ENCODE measurements at regions not wholly inside any gene's neighbourhood (a gene's known extent, or its start where the extent isn't known, plus 50 kb on each side); places are given as distances from the start of the nearest gene placed in this dataset.

- TF ChIP-seq EZH2 (IDR thresholded peaks at IDR 0.05; ENCODE audit: borderline replicate concordance, low read length), result no peak
- no peak for TF ChIP-seq CTCF (IDR thresholded peaks at IDR 0.05; ENCODE audit: low read length)
- Histone ChIP-seq H3K36me3 (ENCODE audit: insufficient read depth, low read length) (no peaks in the 10 kb centered on the region), H3K9ac (ENCODE audit: low read length) (no peak overlapping the region), H3K27me3 (ENCODE audit: insufficient read depth, low read length) (no peaks in the 10 kb centered on the region), H3K4me1 (ENCODE audit: insufficient read depth, low read length, severe bottlenecking) (no peaks in the 10 kb centered on the region), H3K4me2 (ENCODE audit: low read length) (no peak overlapping the region), H3K79me2 (ENCODE audit: insufficient read depth, low read length) (no peaks in the 10 kb centered on the region), H3K4me3 (ENCODE audit: low read depth, low read length, poor library complexity, severe bottlenecking) (no peak overlapping the region), H3K9me2 (ENCODE audit: low read depth, low read length) (no peaks in the 10 kb centered on the region), H4K20me1 (ENCODE audit: insufficient read depth, low read length) (no peaks in the 10 kb centered on the region), H3K27ac (ENCODE audit: low read depth, low read length, poor library complexity, severe bottlenecking) (no peak overlapping the region), H3K9me3 (ENCODE audit: low read length) (no peaks in the 10 kb centered on the region), H3F3A (ENCODE audit: insufficient read depth, low read length) (no peaks in the 10 kb centered on the region), H2AFZ (ENCODE audit: low read length) (no peak overlapping the region)
Measured at GRCh38 chr1:101323535-101323934, 86.7 kb downstream of the S1PR1 start.

GRCh38 chr1:101325144-101325543 lies 88.3 kb downstream of the S1PR1 start:
- Histone ChIP-seq H3K27ac (ENCODE audit: low read depth, low read length, poor library complexity, severe bottlenecking) (no peak overlapping the region), H3K4me3 (ENCODE audit: low read depth, low read length, poor library complexity, severe bottlenecking) (no peak overlapping the region), H3K79me2 (ENCODE audit: insufficient read depth, low read length) (no peaks in the 10 kb centered on the region), H3K9ac (ENCODE audit: low read length) (no peak overlapping the region), H3K27me3 (ENCODE audit: insufficient read depth, low read length) (no peaks in the 10 kb centered on the region), H4K20me1 (ENCODE audit: insufficient read depth, low read length) (no peaks in the 10 kb centered on the region), H2AFZ (ENCODE audit: low read length) (no peak overlapping the region), H3K9me3 (ENCODE audit: low read length) (no peaks in the 10 kb centered on the region), H3K36me3 (ENCODE audit: insufficient read depth, low read length) (no peaks in the 10 kb centered on the region), H3F3A (ENCODE audit: insufficient read depth, low read length) (no peaks in the 10 kb centered on the region), H3K4me2 (ENCODE audit: low read length) (no peak overlapping the region), H3K9me2 (ENCODE audit: low read depth, low read length) (no peaks in the 10 kb centered on the region), H3K4me1 (ENCODE audit: insufficient read depth, low read length, severe bottlenecking) (no peaks in the 10 kb centered on the region)
- TF ChIP-seq CTCF (IDR thresholded peaks at IDR 0.05; ENCODE audit: low read length), result no peak
- TF ChIP-seq EZH2 (IDR thresholded peaks at IDR 0.05; ENCODE audit: borderline replicate concordance, low read length), result no peak

- no peaks in the 10 kb centered on the region for H3K27me3 ChIP-seq (ENCODE audit: insufficient read depth, low read length)
- no peaks in the 10 kb centered on the region for H3K4me1 ChIP-seq (ENCODE audit: insufficient read depth, low read length, severe bottlenecking)
- no peak overlapping the region for H3K27ac ChIP-seq (ENCODE audit: low read depth, low read length, poor library complexity, severe bottlenecking)
- H3K4me3 ChIP-seq (ENCODE audit: low read depth, low read length, poor library complexity, severe bottlenecking), result no peak overlapping the region
- H3K79me2 ChIP-seq (ENCODE audit: insufficient read depth, low read length), result no peaks in the 10 kb centered on the region
- H3F3A ChIP-seq (ENCODE audit: insufficient read depth, low read length), result no peaks in the 10 kb centered on the region
- H3K9me3 ChIP-seq (ENCODE audit: low read length), result no peaks in the 10 kb centered on the region
- H2AFZ ChIP-seq (ENCODE audit: low read length), result no peak overlapping the region
- no peak overlapping the region for H3K9ac ChIP-seq (ENCODE audit: low read length)
- TF ChIP-seq EZH2 (IDR thresholded peaks at IDR 0.05; ENCODE audit: borderline replicate concordance, low read length) (no peak), CTCF (IDR thresholded peaks at IDR 0.05; ENCODE audit: low read length) (no peak)
- H3K4me2 ChIP-seq (ENCODE audit: low read length), result no peak overlapping the region
- no peaks in the 10 kb centered on the region for H3K36me3 ChIP-seq (ENCODE audit: insufficient read depth, low read length)
- no peaks in the 10 kb centered on the region for H4K20me1 ChIP-seq (ENCODE audit: insufficient read depth, low read length)
- no peaks in the 10 kb centered on the region for H3K9me2 ChIP-seq (ENCODE audit: low read depth, low read length)
Measured at GRCh38 chr1:101330427-101331130, 93.8 kb downstream of the S1PR1 start.
